Adrenal gland (tissue), 5 donors: ENCODE measurements at regions not wholly inside any gene's neighbourhood (a gene's known extent, or its start where the extent isn't known, plus 50 kb on each side); places are given as distances from the start of the nearest gene placed in this dataset.

Source experiments
- CTCF ChIP-seq, 6 experiments: fragments of 450-650 bp in 4 of 6; fragments of 200-600 bp in 2 of 6; sonication (generic) in 1 of 6; IDR thresholded peaks; 1 replicate in 5 of 6; 2 replicates in 1 of 6; pipeline versions ENCODE4 v1.5.1 to v1.8.0; 2016 to 2021; ENCODE audit warnings: antibody characterized with exemption in 6 of 6, mild to moderate bottlenecking in 2 of 6, moderate library complexity in 1 of 6
- POLR2A ChIP-seq, 2 donors: fragments of 450-650 bp; IDR thresholded peaks; one replicate each; pipeline ENCODE4 v1.6.1; 2017; ENCODE audit warnings: antibody characterized with exemption in 2 of 2, mild to moderate bottlenecking in 2 of 2, moderate library complexity in 1 of 2
- donor health status: DM: no; HTN: no; CAD: no.

DNA sequence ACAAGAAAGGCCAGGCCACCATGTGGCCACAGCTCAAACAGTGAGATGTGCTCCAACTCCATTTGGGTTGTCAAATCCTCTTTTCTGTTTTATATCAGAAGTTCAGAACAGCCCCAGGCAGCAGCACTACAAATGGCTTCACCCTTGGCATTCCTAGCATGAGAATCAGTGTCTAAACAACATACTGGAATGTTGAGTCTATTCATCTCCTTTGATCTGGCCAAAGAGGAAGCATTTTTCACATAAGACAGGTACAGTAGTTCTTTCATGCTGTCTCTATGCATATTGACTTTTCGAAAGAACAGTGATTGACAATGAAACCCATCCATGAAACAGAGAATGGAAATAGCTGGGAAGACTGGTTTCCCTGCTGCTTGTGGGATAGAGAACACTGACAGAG, 289.5 kb downstream of the USP46 start:
- TF ChIP-seq CTCF (IDR thresholded peaks at IDR 0.05) (no peak), POLR2A (IDR thresholded peaks at IDR 0.05) (no peak)
